Activated T-helper 9 cell treated with anti-CD3 and anti-CD28 coated beads, Interleukin-2, amount 50 U/mL, for 16 hours (primary cell): ENCODE measurements at regions not wholly inside any gene's neighbourhood (a gene's known extent, or its start where the extent isn't known, plus 50 kb on each side); places are given as distances from the start of the nearest gene placed in this dataset.
"Not testable (repeated sequence)": the region's sequence is repeated elsewhere in the genome, so short reads cannot be mapped to it uniquely, and the experiment has no call there.

Experiments
- DNase-seq: peaks from one replicate; pipeline ENCODE4 v3.0.0-alpha.2; 2020; ENCODE audit warnings: low read depth

GRCh38 chr9:38342532-38342931 is 50.0 kb upstream of the ALDH1B1 start:
- no peak for DNase-seq

GRCh38 chr9:38342096-38342495 is 50.4 kb upstream of the ALDH1B1 start:
- no peak for DNase-seq

- no peak for DNase-seq
Measured at GRCh38 chr9:38339496-38339895, 53.0 kb upstream of the ALDH1B1 start.

- no peak for DNase-seq
Measured at GRCh38 chr9:38339087-38339486, 53.4 kb upstream of the ALDH1B1 start.

- no peak for DNase-seq
Measured at GRCh38 chr9:38338342-38339018, 54.0 kb upstream of the ALDH1B1 start.

GRCh38 chr9:38337706-38338264 is 54.7 kb upstream of the ALDH1B1 start:
- DNase-seq, result no peak

GRCh38 chr9:38337181-38337580 is 55.3 kb upstream of the ALDH1B1 start:
- no peak for DNase-seq

GRCh38 chr9:38336341-38336740 is 56.2 kb upstream of the ALDH1B1 start:
- DNase-seq, result no peak

- no peak for DNase-seq
Measured at GRCh38 chr9:38335686-38336085, 56.8 kb upstream of the ALDH1B1 start.

- no peak for DNase-seq
Measured at GRCh38 chr9:38334234-38334633, 58.3 kb upstream of the ALDH1B1 start.

GRCh38 chr9:38333047-38333446 is 59.5 kb upstream of the ALDH1B1 start:
- no peak for DNase-seq

- no peak for DNase-seq
Measured at GRCh38 chr9:38332625-38333024, 59.9 kb upstream of the ALDH1B1 start.

GRCh38 chr9:38331141-38331540 is 61.4 kb upstream of the ALDH1B1 start:
- no peak for DNase-seq

- DNase-seq, result no peak
Measured at GRCh38 chr9:38329968-38330367, 62.5 kb upstream of the ALDH1B1 start.

- no peak for DNase-seq
Measured at GRCh38 chr9:38328765-38329164, 63.7 kb upstream of the ALDH1B1 start.

GRCh38 chr9:38326122-38326521 is 66.4 kb upstream of the ALDH1B1 start:
- no peak for DNase-seq

- DNase-seq, result not testable (repeated sequence)
Measured at GRCh38 chr9:38324213-38324612, 68.3 kb upstream of the ALDH1B1 start.

GRCh38 chr9:38322937-38323336 is 69.6 kb upstream of the ALDH1B1 start:
- DNase-seq, result no peak

- DNase-seq, result no peak
Measured at GRCh38 chr9:38319496-38320173, 72.9 kb upstream of the ALDH1B1 start.

- no peak for DNase-seq
Measured at GRCh38 chr9:38318759-38319495, 73.6 kb upstream of the ALDH1B1 start.

- DNase-seq, result no peak
Measured at GRCh38 chr9:38316166-38316780, 76.2 kb upstream of the ALDH1B1 start.

GRCh38 chr9:38315085-38315595 is 77.4 kb upstream of the ALDH1B1 start:
- DNase-seq, result no peak
